Gastroesophageal sphincter (tissue), 4 donors: ENCODE measurements at regions not wholly inside any gene's neighbourhood (a gene's known extent, or its start where the extent isn't known, plus 50 kb on each side); places are given as distances from the start of the nearest gene placed in this dataset.

ENCODE experiments used
- ATAC-seq: fragments of 150-250 bp; one replicate; pipeline ENCODE4 v1.9.1; 2016; ENCODE audit warnings: mild to moderate bottlenecking, moderate library complexity
- H3K27ac ChIP-seq, 4 donors: fragments of 200-600 bp; sonication (generic) in 3 of 4; 1 replicate in 3 of 4; 2 replicates in 1 of 4; pipeline ENCODE4 v1.5.1; 2016 to 2019
- H3K27me3 ChIP-seq: fragments of 200-600 bp; sonication (generic); one replicate; pipeline ENCODE4 v1.5.1; 2019
- H3K36me3 ChIP-seq, 2 donors: fragments of 200-600 bp; sonication (generic); one replicate each; pipeline ENCODE4 v1.5.1; 2019; ENCODE audit warnings: control low read depth in 1 of 2
- H3K4me1 ChIP-seq, 3 donors: fragments of 200-600 bp; sonication (generic); 1 replicate in 2 of 3; 2 replicates in 1 of 3; pipeline ENCODE4 v1.5.1; 2016 to 2019; ENCODE audit warnings: control low read depth in 2 of 3
- H3K4me3 ChIP-seq, 2 donors: fragments of 200-600 bp; sonication (generic); one replicate each; pipeline ENCODE4 v1.5.1; 2019; ENCODE audit warnings: mild to moderate bottlenecking in 1 of 2, moderate library complexity in 1 of 2
- H3K9me3 ChIP-seq, 3 donors: fragments of 200-600 bp; sonication (generic); one replicate each; pipeline ENCODE4 v1.5.1; 2017 to 2019; ENCODE audit warnings: control low read depth in 2 of 3
- EP300 ChIP-seq: sonication (generic); formaldehyde crosslinking; IDR thresholded peaks from one replicate; pipeline ENCODE4 v1.6.1; 2017; ENCODE audit warnings: antibody characterized with exemption, mild to moderate bottlenecking
- POLR2A ChIP-seq, 2 donors: fragments of 450-650 bp; IDR thresholded peaks; one replicate each; pipeline ENCODE4 v1.6.1; 2017; ENCODE audit warnings: antibody characterized with exemption in 2 of 2, mild to moderate bottlenecking in 2 of 2, moderate library complexity in 1 of 2
- POLR2AphosphoS5 ChIP-seq: sonication (generic); formaldehyde crosslinking; IDR thresholded peaks from one replicate; pipeline ENCODE4 v1.6.1; 2017; ENCODE audit warnings: antibody characterized with exemption
- whole genome bisulfite sequencing, 2 donors: methylation state at CpG; one replicate each; pipeline ENCODE4 v1.1.5; 2018; ENCODE audit warnings: low coverage in 1 of 2; 5-methylcytosine and 5-hydroxymethylcytosine counted together
- TF ChIP-seq, protein P1 (sequence below), 4 experiments: fragments of 200-600 bp in 2 of 4; fragments of 450-650 bp in 2 of 4; sonication (generic) in 1 of 4; IDR thresholded peaks; one replicate each; pipeline ENCODE4 v1.5.1; 2017 to 2019; ENCODE audit warnings: antibody characterized with exemption in 4 of 4, mild to moderate bottlenecking in 2 of 4, moderate library complexity in 2 of 4

DNA sequence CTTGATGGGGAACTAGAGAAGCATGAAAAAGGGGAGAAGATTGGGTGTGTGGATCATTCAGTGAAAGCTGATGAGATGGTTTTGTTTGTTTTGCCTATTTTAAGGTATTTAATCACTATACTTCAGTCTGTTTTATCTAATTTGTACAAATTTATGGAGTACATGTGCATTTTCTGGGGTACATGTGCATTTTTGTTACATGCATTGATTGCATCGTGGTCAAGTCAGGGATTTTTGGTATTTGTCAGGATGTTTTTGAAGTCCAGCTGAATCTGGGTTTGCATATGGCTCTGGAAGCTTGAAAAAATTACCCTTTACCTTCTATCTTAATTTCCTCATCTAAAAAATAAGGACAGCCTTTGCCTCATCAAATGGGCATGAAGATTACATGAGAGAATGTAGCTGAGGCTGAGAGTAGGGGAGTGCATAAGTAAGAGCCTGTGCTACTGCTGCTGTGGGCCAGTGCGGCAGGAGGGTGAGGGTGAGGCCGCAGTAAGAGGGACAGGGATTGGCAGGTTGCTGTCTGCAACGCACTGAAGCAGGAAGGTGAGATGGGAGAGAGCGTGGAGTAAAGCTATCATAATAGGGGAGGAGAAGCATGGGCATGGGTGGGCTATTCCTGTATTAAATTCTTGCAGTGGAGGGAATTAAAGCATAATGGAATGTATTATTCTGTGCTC lies 139.8 kb downstream of the NPR3 start:
- no peaks in the 10 kb centered on the region for H3K27me3 ChIP-seq
- H3K9me3 ChIP-seq = no peaks in the 10 kb centered on the region
- H3K4me3 ChIP-seq = no peak overlapping the region
- no peak for ATAC-seq
- H3K4me1 ChIP-seq = no peaks in the 10 kb centered on the region
- whole genome bisulfite sequencing, 2 donors = 72 to 82% methylated on average over 5 of the region's 5 CpGs
- no peaks in the 10 kb centered on the region for H3K36me3 ChIP-seq
- no peak overlapping the region for H3K27ac ChIP-seq
- TF ChIP-seq, protein P1, sequence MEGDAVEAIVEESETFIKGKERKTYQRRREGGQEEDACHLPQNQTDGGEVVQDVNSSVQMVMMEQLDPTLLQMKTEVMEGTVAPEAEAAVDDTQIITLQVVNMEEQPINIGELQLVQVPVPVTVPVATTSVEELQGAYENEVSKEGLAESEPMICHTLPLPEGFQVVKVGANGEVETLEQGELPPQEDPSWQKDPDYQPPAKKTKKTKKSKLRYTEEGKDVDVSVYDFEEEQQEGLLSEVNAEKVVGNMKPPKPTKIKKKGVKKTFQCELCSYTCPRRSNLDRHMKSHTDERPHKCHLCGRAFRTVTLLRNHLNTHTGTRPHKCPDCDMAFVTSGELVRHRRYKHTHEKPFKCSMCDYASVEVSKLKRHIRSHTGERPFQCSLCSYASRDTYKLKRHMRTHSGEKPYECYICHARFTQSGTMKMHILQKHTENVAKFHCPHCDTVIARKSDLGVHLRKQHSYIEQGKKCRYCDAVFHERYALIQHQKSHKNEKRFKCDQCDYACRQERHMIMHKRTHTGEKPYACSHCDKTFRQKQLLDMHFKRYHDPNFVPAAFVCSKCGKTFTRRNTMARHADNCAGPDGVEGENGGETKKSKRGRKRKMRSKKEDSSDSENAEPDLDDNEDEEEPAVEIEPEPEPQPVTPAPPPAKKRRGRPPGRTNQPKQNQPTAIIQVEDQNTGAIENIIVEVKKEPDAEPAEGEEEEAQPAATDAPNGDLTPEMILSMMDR (IDR thresholded peaks at IDR 0.05) = no peak
- TF ChIP-seq POLR2AphosphoS5 (no peak), POLR2A (IDR thresholded peaks at IDR 0.05) (no peak), EP300 (no peak)

DNA sequence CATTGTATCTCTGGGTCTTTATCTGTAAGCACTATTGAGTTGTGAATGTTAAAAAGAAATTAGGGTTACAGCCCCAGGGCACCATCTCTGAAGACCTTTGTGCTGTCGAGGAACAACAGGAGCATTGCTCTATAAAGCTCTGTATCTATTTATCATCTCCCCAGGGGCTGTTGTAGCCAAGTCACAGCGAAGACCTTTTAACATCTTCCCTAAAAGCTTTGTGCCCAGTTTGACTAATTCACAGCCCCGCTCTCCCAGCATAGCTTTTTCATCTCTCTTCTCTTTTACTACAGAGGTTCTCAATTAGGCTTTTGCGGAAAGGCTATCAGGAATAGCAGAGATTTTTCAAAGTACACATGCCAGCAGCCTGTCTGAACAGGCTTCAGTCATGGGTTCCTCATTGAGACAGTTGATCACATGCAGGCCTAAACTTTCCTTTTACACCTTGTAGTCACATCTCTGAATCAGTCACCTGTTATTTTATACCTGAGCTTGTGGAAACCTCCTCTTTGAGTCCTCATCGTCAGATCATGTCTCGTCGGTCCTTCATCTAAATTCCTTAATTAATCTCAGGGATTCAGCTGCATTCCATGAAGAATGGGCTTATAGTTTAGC lies 140.5 kb downstream of the NPR3 start:
- no peaks in the 10 kb centered on the region for H3K27me3 ChIP-seq
- no peak for TF ChIP-seq POLR2AphosphoS5
- no peak for TF ChIP-seq EP300
- TF ChIP-seq, protein P1 (IDR thresholded peaks at IDR 0.05) = no peak
- TF ChIP-seq POLR2A (IDR thresholded peaks at IDR 0.05) = no peak
- no peaks in the 10 kb centered on the region for H3K36me3 ChIP-seq
- no peak overlapping the region for H3K4me3 ChIP-seq
- no peaks in the 10 kb centered on the region for H3K4me1 ChIP-seq
- H3K9me3 ChIP-seq = no peaks in the 10 kb centered on the region
- 82 to 83% methylated on average over 6 to 7 of the region's 7 CpGs for WGBS, 2 donors
- no peak for ATAC-seq
- no peak overlapping the region for H3K27ac ChIP-seq

DNA sequence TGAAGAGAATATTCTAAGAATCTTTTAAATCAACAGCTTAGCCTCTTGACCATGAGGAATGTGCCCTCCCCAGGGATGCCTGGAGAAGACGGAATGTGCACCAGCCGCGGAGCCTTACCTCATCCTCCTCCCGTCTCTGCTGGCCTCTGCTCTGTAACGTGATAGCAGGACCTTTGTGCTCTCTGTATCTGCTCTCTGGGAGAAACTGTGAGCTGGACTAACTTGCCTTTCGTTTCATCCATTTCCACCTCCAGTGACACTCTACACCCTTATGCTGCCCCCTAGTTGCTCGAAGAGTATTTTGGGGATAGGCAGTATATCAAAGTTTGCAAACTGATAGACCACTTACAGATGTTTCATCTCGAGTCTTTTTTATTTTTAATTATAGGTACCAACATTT lies 141.4 kb downstream of the NPR3 start:
- Histone ChIP-seq H3K27me3 (no peaks in the 10 kb centered on the region), H3K36me3 (no peaks in the 10 kb centered on the region), H3K4me1 (no peaks in the 10 kb centered on the region), H3K9me3 (peaks cover 0 to 3% (median 0%) of the 10 kb centered on the region in 3 donors), H3K27ac (no peak overlapping the region), H3K4me3 (no peak overlapping the region)
- ATAC-seq = no peak
- TF ChIP-seq, protein P1 (IDR thresholded peaks at IDR 0.05) = peak in 1 of 4 experiments; percentile 24
- no peak for TF ChIP-seq EP300
- WGBS, 2 donors = 21 to 41% methylated on average over 7 to 8 of the region's 8 CpGs

DNA sequence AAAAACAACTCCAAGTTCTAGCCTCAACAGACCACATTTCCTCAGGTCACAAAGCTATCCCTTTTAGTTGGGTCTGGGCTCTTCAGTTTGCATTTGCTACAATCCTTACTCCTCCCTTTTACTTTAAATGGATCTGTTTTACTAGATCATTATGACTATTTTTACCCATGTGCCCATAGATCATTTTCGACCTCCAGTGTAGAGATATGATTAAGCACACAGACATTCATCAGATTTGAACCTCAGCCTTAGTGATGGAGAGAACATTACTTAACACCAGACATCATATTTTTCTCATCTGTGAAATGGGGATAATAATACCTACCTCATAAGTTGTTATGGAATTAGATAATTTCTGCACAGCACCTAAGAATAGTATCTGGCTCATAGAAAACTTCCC lies 141.9 kb downstream of the NPR3 start:
- Histone ChIP-seq H3K9me3 (peaks cover 0 to 8% (median 0%) of the 10 kb centered on the region in 3 donors), H3K4me1 (no peaks in the 10 kb centered on the region), H3K27me3 (no peaks in the 10 kb centered on the region), H3K4me3 (no peak overlapping the region), H3K27ac (no peak overlapping the region), H3K36me3 (no peaks in the 10 kb centered on the region)
- WGBS, 2 donors = 50 to 60% methylated on average over 1 of the region's 1 CpG
- TF ChIP-seq, protein P1 (IDR thresholded peaks at IDR 0.05) = no peak
- TF ChIP-seq POLR2A (IDR thresholded peaks at IDR 0.05) (no peak), POLR2AphosphoS5 (no peak), EP300 (no peak)
- no peak for ATAC-seq

DNA sequence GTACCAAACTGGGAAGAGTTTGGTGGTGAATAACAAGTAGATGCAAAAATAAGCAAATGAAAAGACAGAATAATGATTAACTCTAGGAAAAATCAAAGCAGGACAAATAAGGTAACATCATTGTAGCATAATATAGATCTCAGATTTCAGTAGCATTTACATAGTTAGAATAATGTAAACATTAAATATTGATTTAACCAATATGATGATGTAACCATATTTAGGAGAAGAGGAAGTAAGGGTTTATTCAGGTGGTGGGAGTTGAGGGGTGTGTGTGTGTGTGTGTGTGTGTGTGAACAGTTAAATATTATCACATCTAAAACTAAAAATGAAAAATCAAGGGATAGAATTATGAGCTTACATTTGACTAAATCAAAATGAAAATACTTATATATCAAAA lies 143.4 kb downstream of the NPR3 start:
- H3K9me3 ChIP-seq = peaks cover 0 to 23% (median 0%) of the 10 kb centered on the region in 3 donors
- H3K36me3 ChIP-seq = no peaks in the 10 kb centered on the region
- no peak for TF ChIP-seq POLR2AphosphoS5
- TF ChIP-seq, protein P1 (IDR thresholded peaks at IDR 0.05) = no peak
- no peak for ATAC-seq
- H3K27ac ChIP-seq = no peak overlapping the region
- H3K4me1 ChIP-seq = no peaks in the 10 kb centered on the region
- H3K4me3 ChIP-seq = no peak overlapping the region
- no peaks in the 10 kb centered on the region for H3K27me3 ChIP-seq
